ENCODE measurements at regions not wholly inside any gene's neighbourhood (a gene's known extent, or its start where the extent isn't known, plus 50 kb on each side); places are given as distances from the start of the nearest gene placed in this dataset.
"Not testable (repeated sequence)": the region's sequence is repeated elsewhere in the genome, so short reads cannot be mapped to it uniquely, and the experiment has no call there.

- H3K4me1 ChIP-seq (ENCODE audit: control insufficient read depth, insufficient read depth, low read length), result no peaks in the 10 kb centered on the region
- 82 to 87% methylated on average over 3 to 4 of the region's 4 CpGs for WGBS, 2 experiments
- no peaks in the 10 kb centered on the region for H3K9me3 ChIP-seq (ENCODE audit: control insufficient read depth, low read length)
- H3K4me3 ChIP-seq (ENCODE audit: insufficient read depth, low read depth, low read length), result no peak overlapping the region
- no peak overlapping the region for H3K27ac ChIP-seq (ENCODE audit: insufficient read depth, low read depth, low read length, poor library complexity, severe bottlenecking)
- H3K27me3 ChIP-seq (ENCODE audit: control insufficient read depth, insufficient read depth, low read length, poor library complexity, severe bottlenecking), result no peaks in the 10 kb centered on the region
- no peaks in the 10 kb centered on the region for H3K36me3 ChIP-seq (ENCODE audit: control insufficient read depth, insufficient read depth, low read length)
Observed at GRCh38 chr2:35973737-35974132, 381.8 kb upstream of the CRIM1 start.

- H3K4me3 ChIP-seq (ENCODE audit: insufficient read depth, low read depth, low read length), result no peak overlapping the region
- WGBS, 2 experiments, result 25% methylated on average over 1 of the region's 1 CpG; no CpG with 5 or more reads in 1 of the 2 experiments
- H3K9me3 ChIP-seq (ENCODE audit: control insufficient read depth, low read length), result no peaks in the 10 kb centered on the region
- no peaks in the 10 kb centered on the region for H3K36me3 ChIP-seq (ENCODE audit: control insufficient read depth, insufficient read depth, low read length)
- no peaks in the 10 kb centered on the region for H3K4me1 ChIP-seq (ENCODE audit: control insufficient read depth, insufficient read depth, low read length)
- no peaks in the 10 kb centered on the region for H3K27me3 ChIP-seq (ENCODE audit: control insufficient read depth, insufficient read depth, low read length, poor library complexity, severe bottlenecking)
- no peak overlapping the region for H3K27ac ChIP-seq (ENCODE audit: insufficient read depth, low read depth, low read length, poor library complexity, severe bottlenecking)
Observed at GRCh38 chr2:35973132-35973736, 382.3 kb upstream of the CRIM1 start.

GRCh38 chr2:35963824-35964223 lies 391.8 kb upstream of the CRIM1 start:
- 91 to 97% methylated on average over 3 of the region's 3 CpGs for WGBS, 2 experiments
- Histone ChIP-seq H3K4me3 (ENCODE audit: insufficient read depth, low read depth, low read length) (no peak overlapping the region), H3K9me3 (ENCODE audit: control insufficient read depth, low read length) (no peaks in the 10 kb centered on the region), H3K36me3 (ENCODE audit: control insufficient read depth, insufficient read depth, low read length) (no peaks in the 10 kb centered on the region), H3K27ac (ENCODE audit: insufficient read depth, low read depth, low read length, poor library complexity, severe bottlenecking) (no peak overlapping the region), H3K27me3 (ENCODE audit: control insufficient read depth, insufficient read depth, low read length, poor library complexity, severe bottlenecking) (no peaks in the 10 kb centered on the region), H3K4me1 (ENCODE audit: control insufficient read depth, insufficient read depth, low read length) (no peaks in the 10 kb centered on the region)

GRCh38 chr2:35963357-35963756 lies 392.2 kb upstream of the CRIM1 start:
- Histone ChIP-seq H3K4me1 (ENCODE audit: control insufficient read depth, insufficient read depth, low read length) (no peaks in the 10 kb centered on the region), H3K36me3 (ENCODE audit: control insufficient read depth, insufficient read depth, low read length) (no peaks in the 10 kb centered on the region), H3K27me3 (ENCODE audit: control insufficient read depth, insufficient read depth, low read length, poor library complexity, severe bottlenecking) (no peaks in the 10 kb centered on the region), H3K9me3 (ENCODE audit: control insufficient read depth, low read length) (no peaks in the 10 kb centered on the region), H3K27ac (ENCODE audit: insufficient read depth, low read depth, low read length, poor library complexity, severe bottlenecking) (no peak overlapping the region), H3K4me3 (ENCODE audit: insufficient read depth, low read depth, low read length) (no peak overlapping the region)
- WGBS, 2 experiments, result 93 to 100% methylated on average over 1 to 2 of the region's 2 CpGs

GRCh38 chr2:35962585-35963146 lies 392.9 kb upstream of the CRIM1 start:
- H3K4me3 ChIP-seq (ENCODE audit: insufficient read depth, low read depth, low read length), result no peak overlapping the region
- whole genome bisulfite sequencing, 2 experiments, result 92 to 97% methylated on average over 3 to 4 of the region's 4 CpGs
- no peaks in the 10 kb centered on the region for H3K9me3 ChIP-seq (ENCODE audit: control insufficient read depth, low read length)
- H3K4me1 ChIP-seq (ENCODE audit: control insufficient read depth, insufficient read depth, low read length), result no peaks in the 10 kb centered on the region
- no peak overlapping the region for H3K27ac ChIP-seq (ENCODE audit: insufficient read depth, low read depth, low read length, poor library complexity, severe bottlenecking)
- H3K36me3 ChIP-seq (ENCODE audit: control insufficient read depth, insufficient read depth, low read length), result no peaks in the 10 kb centered on the region
- no peaks in the 10 kb centered on the region for H3K27me3 ChIP-seq (ENCODE audit: control insufficient read depth, insufficient read depth, low read length, poor library complexity, severe bottlenecking)

DNA sequence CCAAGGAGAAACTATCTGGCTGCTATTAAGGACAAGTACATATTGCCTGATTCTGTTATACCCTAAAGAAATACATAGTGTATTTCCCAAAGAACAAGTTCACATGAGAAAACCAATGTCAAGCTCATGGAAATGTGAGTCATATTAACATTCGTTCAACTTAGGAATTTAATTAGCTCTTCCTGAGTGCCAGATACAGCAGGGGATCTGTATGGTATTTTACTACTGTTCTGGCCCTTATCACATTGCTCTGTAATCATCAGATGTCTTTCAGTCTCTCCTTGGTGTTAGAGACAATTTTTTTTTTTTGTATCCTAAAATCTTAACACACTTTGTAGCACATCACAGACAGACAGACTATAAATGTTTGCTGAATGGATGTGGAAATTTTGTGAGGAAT lies 395.0 kb upstream of the CRIM1 start:
- 87 to 92% methylated on average over 1 of the region's 1 CpG for WGBS, 2 experiments
- no peaks in the 10 kb centered on the region for H3K27me3 ChIP-seq (ENCODE audit: control insufficient read depth, insufficient read depth, low read length, poor library complexity, severe bottlenecking)
- no peak overlapping the region for H3K4me3 ChIP-seq (ENCODE audit: insufficient read depth, low read depth, low read length)
- no peaks in the 10 kb centered on the region for H3K36me3 ChIP-seq (ENCODE audit: control insufficient read depth, insufficient read depth, low read length)
- no peaks in the 10 kb centered on the region for H3K4me1 ChIP-seq (ENCODE audit: control insufficient read depth, insufficient read depth, low read length)
- H3K27ac ChIP-seq (ENCODE audit: insufficient read depth, low read depth, low read length, poor library complexity, severe bottlenecking), result no peak overlapping the region
- no peaks in the 10 kb centered on the region for H3K9me3 ChIP-seq (ENCODE audit: control insufficient read depth, low read length)

GRCh38 chr2:35957053-35957452 lies 398.5 kb upstream of the CRIM1 start:
- not testable (repeated sequence) for H3K27me3 ChIP-seq (ENCODE audit: control insufficient read depth, insufficient read depth, low read length, poor library complexity, severe bottlenecking); H3K27ac ChIP-seq (ENCODE audit: insufficient read depth, low read depth, low read length, poor library complexity, severe bottlenecking); H3K4me1 ChIP-seq (ENCODE audit: control insufficient read depth, insufficient read depth, low read length); H3K4me3 ChIP-seq (ENCODE audit: insufficient read depth, low read depth, low read length); H3K9me3 ChIP-seq (ENCODE audit: control insufficient read depth, low read length); H3K36me3 ChIP-seq (ENCODE audit: control insufficient read depth, insufficient read depth, low read length)
- no CpG with 5 or more reads among the region's 10 CpGs for WGBS, 2 experiments

DNA sequence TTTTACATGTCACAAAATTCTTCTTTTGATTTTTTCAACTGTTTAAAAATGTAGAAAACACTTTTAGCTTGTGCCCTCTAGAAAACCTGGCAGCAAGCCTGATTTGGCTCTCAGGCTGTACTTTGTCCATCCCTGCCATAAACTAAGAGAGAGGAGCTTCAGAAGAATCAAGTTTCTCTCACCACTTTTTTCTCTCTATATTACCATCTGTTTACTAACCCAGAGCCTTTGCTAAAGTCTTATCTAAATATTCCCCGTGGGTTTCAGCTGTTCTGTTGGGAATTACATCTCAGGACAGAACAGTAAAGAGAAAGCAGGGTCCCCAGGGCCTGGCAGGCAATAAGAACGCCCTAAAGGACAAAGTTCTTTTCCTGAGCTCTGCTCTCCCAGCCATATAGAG lies 409.1 kb upstream of the CRIM1 start:
- Histone ChIP-seq H3K27me3 (ENCODE audit: control insufficient read depth, insufficient read depth, low read length, poor library complexity, severe bottlenecking) (no peaks in the 10 kb centered on the region), H3K4me1 (ENCODE audit: control insufficient read depth, insufficient read depth, low read length) (no peaks in the 10 kb centered on the region), H3K9me3 (ENCODE audit: control insufficient read depth, low read length) (no peaks in the 10 kb centered on the region), H3K36me3 (ENCODE audit: control insufficient read depth, insufficient read depth, low read length) (no peaks in the 10 kb centered on the region), H3K4me3 (ENCODE audit: insufficient read depth, low read depth, low read length) (no peak overlapping the region), H3K27ac (ENCODE audit: insufficient read depth, low read depth, low read length, poor library complexity, severe bottlenecking) (no peak overlapping the region)
- 84 to 90% methylated on average over 2 of the region's 2 CpGs for WGBS, 2 experiments

- H3K27me3 ChIP-seq (ENCODE audit: control insufficient read depth, insufficient read depth, low read length, poor library complexity, severe bottlenecking), result no peaks in the 10 kb centered on the region
- no peaks in the 10 kb centered on the region for H3K36me3 ChIP-seq (ENCODE audit: control insufficient read depth, insufficient read depth, low read length)
- WGBS, 2 experiments, result 85 to 91% methylated on average over 4 of the region's 4 CpGs
- no peaks in the 10 kb centered on the region for H3K9me3 ChIP-seq (ENCODE audit: control insufficient read depth, low read length)
- no peak overlapping the region for H3K27ac ChIP-seq (ENCODE audit: insufficient read depth, low read depth, low read length, poor library complexity, severe bottlenecking)
- no peak overlapping the region for H3K4me3 ChIP-seq (ENCODE audit: insufficient read depth, low read depth, low read length)
- no peaks in the 10 kb centered on the region for H3K4me1 ChIP-seq (ENCODE audit: control insufficient read depth, insufficient read depth, low read length)
Observed at GRCh38 chr2:35938838-35939237, 416.7 kb upstream of the CRIM1 start.

GRCh38 chr2:35933031-35933430 lies 422.5 kb upstream of the CRIM1 start:
- Histone ChIP-seq H3K36me3 (ENCODE audit: control insufficient read depth, insufficient read depth, low read length) (no peaks in the 10 kb centered on the region), H3K4me3 (ENCODE audit: insufficient read depth, low read depth, low read length) (no peak overlapping the region), H3K27me3 (ENCODE audit: control insufficient read depth, insufficient read depth, low read length, poor library complexity, severe bottlenecking) (no peaks in the 10 kb centered on the region), H3K27ac (ENCODE audit: insufficient read depth, low read depth, low read length, poor library complexity, severe bottlenecking) (no peak overlapping the region), H3K4me1 (ENCODE audit: control insufficient read depth, insufficient read depth, low read length) (no peaks in the 10 kb centered on the region), H3K9me3 (ENCODE audit: control insufficient read depth, low read length) (no peaks in the 10 kb centered on the region)
- WGBS, 2 experiments, result 90% methylated on average over 1 of the region's 1 CpG; no CpG with 5 or more reads in 1 of the 2 experiments

All from ectodermal cell (in vitro differentiated cells).